VCaP (cell line): ENCODE measurements at regions not wholly inside any gene's neighbourhood (a gene's known extent, or its start where the extent isn't known, plus 50 kb on each side); places are given as distances from the start of the nearest gene placed in this dataset.
"Not testable (repeated sequence)": the region's sequence is repeated elsewhere in the genome, so short reads cannot be mapped to it uniquely, and the experiment has no call there.

Experiments
- H3K27ac ChIP-seq: fragments of 450-650 bp; 2 replicates; pipeline ENCODE4 v1.5.1; 2017
- TF ChIP-seq, protein P1 (sequence below): fragments of 450-650 bp; conservative IDR thresholded peaks from 2 replicates; pipeline ENCODE4 v1.5.1; 2017; ENCODE audit warnings: mild to moderate bottlenecking, moderate library complexity

DNA sequence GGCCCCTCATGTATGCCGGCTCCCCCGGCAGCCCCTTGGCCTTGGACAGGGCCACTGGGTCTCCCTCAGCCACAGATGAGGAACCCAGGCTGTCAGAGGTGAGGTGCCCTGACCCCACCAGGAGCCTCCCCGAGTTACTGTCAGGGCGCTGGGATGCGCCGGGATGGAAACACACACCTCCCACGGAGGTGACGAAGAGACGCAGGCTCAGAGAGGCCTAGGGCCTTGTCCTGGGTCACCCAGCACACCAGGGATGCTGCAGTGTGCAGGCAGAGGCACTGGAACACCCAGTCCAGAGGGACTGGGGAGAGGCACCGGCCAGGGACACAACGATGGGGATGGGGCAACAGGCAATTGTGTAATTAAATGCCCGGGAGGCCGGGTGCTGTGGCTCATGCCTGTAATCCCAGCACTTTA, 81.2 kb upstream of the PRR5 start:
- TF ChIP-seq, protein P1, sequence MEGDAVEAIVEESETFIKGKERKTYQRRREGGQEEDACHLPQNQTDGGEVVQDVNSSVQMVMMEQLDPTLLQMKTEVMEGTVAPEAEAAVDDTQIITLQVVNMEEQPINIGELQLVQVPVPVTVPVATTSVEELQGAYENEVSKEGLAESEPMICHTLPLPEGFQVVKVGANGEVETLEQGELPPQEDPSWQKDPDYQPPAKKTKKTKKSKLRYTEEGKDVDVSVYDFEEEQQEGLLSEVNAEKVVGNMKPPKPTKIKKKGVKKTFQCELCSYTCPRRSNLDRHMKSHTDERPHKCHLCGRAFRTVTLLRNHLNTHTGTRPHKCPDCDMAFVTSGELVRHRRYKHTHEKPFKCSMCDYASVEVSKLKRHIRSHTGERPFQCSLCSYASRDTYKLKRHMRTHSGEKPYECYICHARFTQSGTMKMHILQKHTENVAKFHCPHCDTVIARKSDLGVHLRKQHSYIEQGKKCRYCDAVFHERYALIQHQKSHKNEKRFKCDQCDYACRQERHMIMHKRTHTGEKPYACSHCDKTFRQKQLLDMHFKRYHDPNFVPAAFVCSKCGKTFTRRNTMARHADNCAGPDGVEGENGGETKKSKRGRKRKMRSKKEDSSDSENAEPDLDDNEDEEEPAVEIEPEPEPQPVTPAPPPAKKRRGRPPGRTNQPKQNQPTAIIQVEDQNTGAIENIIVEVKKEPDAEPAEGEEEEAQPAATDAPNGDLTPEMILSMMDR: no peak
- no peak overlapping the region for H3K27ac ChIP-seq

DNA sequence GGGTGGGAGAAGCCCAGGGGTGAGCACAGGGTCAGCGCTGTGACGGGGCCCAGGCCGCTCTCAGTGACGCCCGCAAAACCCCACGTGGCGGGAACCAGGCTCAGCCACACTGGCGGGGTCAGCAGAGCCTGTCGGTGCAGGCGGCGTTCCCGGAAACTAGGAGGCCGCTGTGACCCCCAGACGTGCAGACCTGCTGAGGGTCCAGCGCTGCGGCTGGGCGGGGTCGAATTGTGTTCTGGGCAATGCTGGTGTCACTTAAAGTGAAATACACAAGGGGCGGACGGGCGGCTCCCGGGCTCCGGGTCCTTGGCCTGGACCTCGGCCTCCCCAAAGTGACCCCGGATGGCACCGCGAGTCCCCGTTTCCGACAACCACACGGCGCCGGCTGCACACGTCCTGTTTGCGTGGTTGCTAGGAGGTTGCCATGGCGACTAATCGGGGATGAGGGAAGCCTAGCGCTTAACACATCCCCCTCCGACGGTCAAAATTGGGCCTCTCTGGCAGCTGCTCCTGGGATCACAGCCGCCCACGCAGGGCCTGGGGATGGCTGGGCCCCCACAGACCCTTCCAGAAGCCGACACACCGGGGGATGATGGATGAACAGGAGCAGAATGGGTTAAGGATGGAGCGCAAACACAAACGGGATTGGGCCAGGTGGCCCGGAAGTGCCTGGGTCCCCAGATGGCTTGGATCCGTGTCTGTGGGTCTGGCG, 81.7 kb upstream of the PRR5 start:
- TF ChIP-seq, protein P1: no peak
- H3K27ac ChIP-seq: no peak overlapping the region

DNA sequence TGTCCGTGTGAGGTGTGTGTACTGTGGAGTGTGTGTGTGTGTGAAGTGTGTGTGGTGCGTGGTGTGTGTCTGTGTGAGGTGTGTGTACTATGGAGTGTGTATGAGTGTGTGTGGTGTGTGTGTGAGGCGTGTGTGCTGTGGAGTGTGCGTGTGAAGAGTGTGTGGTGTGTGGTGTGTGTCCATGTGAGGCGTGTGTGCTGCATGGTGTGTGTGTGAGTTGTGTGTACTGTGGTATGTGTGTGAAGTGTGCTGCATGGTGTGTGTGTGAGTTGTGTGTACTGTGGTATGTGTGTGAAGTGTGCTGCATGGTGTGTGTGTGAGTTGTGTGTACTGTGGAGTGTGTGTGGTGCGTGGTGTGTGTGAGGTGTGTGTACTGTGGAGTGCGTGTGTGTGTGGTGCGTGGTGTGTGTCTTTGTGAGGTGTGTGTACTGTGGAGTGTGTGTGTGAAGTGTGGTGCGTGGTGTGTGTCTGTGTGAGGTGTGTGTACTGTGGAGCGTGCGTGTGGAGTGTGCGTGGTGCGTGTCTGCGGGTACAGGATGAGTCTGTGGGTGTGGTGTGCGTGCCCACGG, 82.4 kb upstream of the PRR5 start:
- H3K27ac ChIP-seq: not testable (repeated sequence)

DNA sequence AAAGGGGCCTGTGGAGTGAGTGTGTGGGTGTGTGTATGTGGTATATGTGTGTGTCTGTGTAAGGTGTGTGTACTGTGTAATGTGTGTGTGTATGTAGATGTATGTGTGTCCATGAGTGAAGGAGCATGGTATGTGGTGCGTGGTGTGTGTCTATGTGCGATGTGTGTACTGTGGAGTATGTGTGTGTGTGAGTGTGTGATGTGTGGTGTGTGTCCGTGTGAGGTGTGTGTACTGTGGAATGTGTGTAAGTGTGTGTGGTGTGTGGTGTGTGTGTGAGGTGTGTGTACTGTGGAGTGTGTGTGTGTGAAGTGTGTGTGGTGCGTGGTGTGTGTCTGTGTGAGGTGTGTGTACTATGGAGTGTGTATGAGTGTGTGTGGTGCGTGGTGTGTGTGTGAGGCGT, 83.1 kb upstream of the PRR5 start:
- not testable (repeated sequence) for H3K27ac ChIP-seq

DNA sequence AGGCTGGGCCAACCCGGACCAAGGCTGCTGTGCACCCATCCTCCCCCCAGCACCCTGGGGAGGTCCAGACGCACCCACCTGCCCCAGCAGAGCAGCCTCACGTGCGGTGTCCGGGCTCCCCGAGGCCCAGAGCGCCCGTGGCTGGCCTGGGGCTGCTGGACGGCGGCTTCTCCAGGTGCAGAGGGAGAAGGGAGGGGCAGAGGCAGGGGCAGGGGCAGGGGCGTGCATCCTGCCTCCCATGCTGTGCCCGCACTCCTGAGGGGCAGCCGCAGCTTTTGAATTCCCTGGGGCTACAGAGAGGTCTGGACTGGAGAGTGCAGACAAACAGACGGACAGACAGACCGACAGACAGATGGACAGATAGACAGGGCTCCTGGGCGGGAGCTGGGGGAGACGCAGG, 83.6 kb upstream of the PRR5 start:
- no peak overlapping the region for H3K27ac ChIP-seq
- TF ChIP-seq, protein P1: no peak

DNA sequence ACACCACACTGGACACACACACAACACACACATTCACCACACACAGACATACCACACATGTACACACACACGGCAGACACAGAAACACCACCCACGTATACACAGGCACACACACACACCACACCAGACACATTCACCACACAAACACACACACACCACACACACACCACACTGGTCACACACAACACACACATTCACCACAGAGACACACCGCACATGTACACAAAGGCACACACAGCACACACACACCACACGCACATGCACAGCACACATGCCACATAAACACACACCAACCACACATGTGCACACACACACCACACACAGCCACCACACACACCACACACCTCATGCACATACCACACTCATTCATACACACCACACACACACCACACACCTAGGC, 84.2 kb upstream of the PRR5 start:
- TF ChIP-seq, protein P1: no peak

DNA sequence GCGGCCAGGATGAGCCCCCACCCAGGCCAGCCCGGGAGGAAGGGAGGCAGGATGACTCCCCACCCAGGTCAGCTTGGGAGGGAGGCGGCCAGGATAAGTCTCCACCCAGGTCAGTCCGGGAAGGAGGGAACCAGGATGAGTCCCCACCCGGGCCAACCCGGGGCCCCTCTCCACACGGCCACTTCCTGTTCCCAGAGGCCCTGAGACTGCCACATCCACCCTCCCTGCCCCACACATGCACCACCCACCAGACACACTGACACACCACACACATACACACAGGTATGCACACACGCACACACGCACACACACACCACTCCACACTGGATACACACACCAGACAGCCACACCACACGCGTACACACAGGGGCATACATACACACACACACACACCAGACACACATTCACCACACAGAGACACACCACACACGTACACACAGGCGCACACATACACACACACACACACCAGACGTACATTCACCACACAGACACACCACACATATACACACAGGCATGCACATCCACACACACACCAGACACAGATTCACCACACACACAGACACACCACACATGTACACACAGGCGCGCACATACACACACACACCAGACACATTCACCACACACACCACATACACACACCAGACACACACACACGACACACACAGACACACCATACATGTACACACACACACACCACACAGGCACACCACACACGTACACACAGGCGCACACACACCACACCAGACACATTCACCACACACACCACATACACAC, 84.9 kb upstream of the PRR5 start:
- no peak overlapping the region for H3K27ac ChIP-seq
- TF ChIP-seq, protein P1: no peak

More for the DNA sequence above, 84.2 kb upstream of the PRR5 start:
- no peak overlapping the region for H3K27ac ChIP-seq

DNA sequence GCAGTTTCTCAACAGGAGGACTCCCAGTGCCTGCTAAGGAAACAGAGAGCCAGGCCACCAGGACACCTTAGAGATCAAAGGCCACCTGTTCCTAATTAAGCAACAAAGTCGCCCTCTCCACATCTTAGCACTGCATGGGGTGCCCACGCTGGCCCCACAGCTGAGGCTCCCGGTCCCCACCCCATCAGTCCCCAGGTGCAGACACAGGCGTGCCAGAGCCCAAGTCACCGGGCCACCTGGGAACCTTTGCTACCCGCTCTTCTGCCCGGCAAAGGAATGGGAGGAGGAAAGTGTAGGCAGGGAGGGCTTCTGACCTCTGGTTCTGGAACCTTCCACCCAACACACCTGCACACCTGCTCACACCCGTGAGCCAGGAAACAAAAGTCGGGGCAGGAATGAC, 85.5 kb upstream of the PRR5 start:
- H3K27ac ChIP-seq: no peak overlapping the region
- TF ChIP-seq, protein P1: no peak
